ENCODE measurements at regions not wholly inside any gene's neighbourhood (a gene's known extent, or its start where the extent isn't known, plus 50 kb on each side); places are given as distances from the start of the nearest gene placed in this dataset.

GRCh38 chr14:85892251-85892650 lies 362.3 kb downstream of the FLRT2 start:
- TF ChIP-seq CBFB (IDR thresholded peaks at IDR 0.05; ENCODE audit: low read depth) (no peak), POLR2A (IDR thresholded peaks at IDR 0.05; ENCODE audit: low read depth, low read length) (no peak), ATF7 (IDR thresholded peaks at IDR 0.05; ENCODE audit: low read depth) (no peak), ZSCAN29 (IDR thresholded peaks at IDR 0.05) (no peak), CEBPB (IDR thresholded peaks at IDR 0.05; ENCODE audit: borderline replicate concordance in 1 of 2, low read depth in 2 of 2, low read length in 2 of 2) (no peak), EGR1 (IDR thresholded peaks at IDR 0.05; ENCODE audit: borderline replicate concordance in 1 of 2, low read depth in 2 of 2, low read length in 2 of 2) (no peak), ZNF687 (IDR thresholded peaks at IDR 0.05) (no peak), FOS (IDR thresholded peaks at IDR 0.05; ENCODE audit: borderline replicate concordance, extremely low read depth, insufficient read length) (no peak), EP300 (IDR thresholded peaks at IDR 0.05; ENCODE audit: borderline replicate concordance in 1 of 2, control insufficient read depth in 1 of 2, low read depth in 2 of 2, low read length in 2 of 2) (no peak), CTCF (IDR thresholded peaks at IDR 0.05 in 2 of 3, conservative IDR thresholded peaks at IDR 0.05 in 1 of 3; ENCODE audit: control insufficient read depth in 2 of 3, extremely low read depth in 1 of 3, insufficient read depth in 1 of 3, low read depth in 3 of 3, low read length in 3 of 3) (no peak), POLR2AphosphoS5 (IDR thresholded peaks at IDR 0.05; ENCODE audit: low read length) (no peak), REST (IDR thresholded peaks at IDR 0.05; ENCODE audit: low read depth, low read length) (no peak), E2F8 (IDR thresholded peaks at IDR 0.05; ENCODE audit: low read depth, partially characterized antibody) (no peak), SRF (IDR thresholded peaks at IDR 0.05; ENCODE audit: low read depth in 2 of 2, low read length in 2 of 2) (no peak)
